Gastroesophageal sphincter (tissue), 4 donors: ENCODE measurements at regions not wholly inside any gene's neighbourhood (a gene's known extent, or its start where the extent isn't known, plus 50 kb on each side); places are given as distances from the start of the nearest gene placed in this dataset.

Experiments
- ATAC-seq: fragments of 150-250 bp; one replicate; pipeline ENCODE4 v1.9.1; 2016; ENCODE audit warnings: mild to moderate bottlenecking, moderate library complexity
- H3K27ac ChIP-seq, 4 donors: fragments of 200-600 bp; sonication (generic) in 3 of 4; 1 replicate in 3 of 4; 2 replicates in 1 of 4; pipeline ENCODE4 v1.5.1; 2016 to 2019
- H3K27me3 ChIP-seq: fragments of 200-600 bp; sonication (generic); one replicate; pipeline ENCODE4 v1.5.1; 2019
- H3K36me3 ChIP-seq, 2 donors: fragments of 200-600 bp; sonication (generic); one replicate each; pipeline ENCODE4 v1.5.1; 2019; ENCODE audit warnings: control low read depth in 1 of 2
- H3K4me1 ChIP-seq, 3 donors: fragments of 200-600 bp; sonication (generic); 1 replicate in 2 of 3; 2 replicates in 1 of 3; pipeline ENCODE4 v1.5.1; 2016 to 2019; ENCODE audit warnings: control low read depth in 2 of 3
- H3K4me3 ChIP-seq, 2 donors: fragments of 200-600 bp; sonication (generic); one replicate each; pipeline ENCODE4 v1.5.1; 2019; ENCODE audit warnings: mild to moderate bottlenecking in 1 of 2, moderate library complexity in 1 of 2
- H3K9me3 ChIP-seq, 3 donors: fragments of 200-600 bp; sonication (generic); one replicate each; pipeline ENCODE4 v1.5.1; 2017 to 2019; ENCODE audit warnings: control low read depth in 2 of 3
- EP300 ChIP-seq: sonication (generic); formaldehyde crosslinking; IDR thresholded peaks from one replicate; pipeline ENCODE4 v1.6.1; 2017; ENCODE audit warnings: antibody characterized with exemption, mild to moderate bottlenecking
- POLR2A ChIP-seq, 2 donors: fragments of 450-650 bp; IDR thresholded peaks; one replicate each; pipeline ENCODE4 v1.6.1; 2017; ENCODE audit warnings: antibody characterized with exemption in 2 of 2, mild to moderate bottlenecking in 2 of 2, moderate library complexity in 1 of 2
- POLR2AphosphoS5 ChIP-seq: sonication (generic); formaldehyde crosslinking; IDR thresholded peaks from one replicate; pipeline ENCODE4 v1.6.1; 2017; ENCODE audit warnings: antibody characterized with exemption
- WGBS, 2 donors: methylation state at CpG; one replicate each; pipeline ENCODE4 v1.1.5; 2018; ENCODE audit warnings: low coverage in 1 of 2; 5-methylcytosine and 5-hydroxymethylcytosine counted together
- small RNA-seq, 4 donors: library from RNA; depleted of rRNA; stranded (forward); fragments of <200 nt; gene quantifications; one replicate each; pipeline ENCODE3, GENCODE V24; 2016
- TF ChIP-seq, protein P1 (sequence below), 4 experiments: fragments of 200-600 bp in 2 of 4; fragments of 450-650 bp in 2 of 4; sonication (generic) in 1 of 4; IDR thresholded peaks; one replicate each; pipeline ENCODE4 v1.5.1; 2017 to 2019; ENCODE audit warnings: antibody characterized with exemption in 4 of 4, mild to moderate bottlenecking in 2 of 4, moderate library complexity in 2 of 4

DNA sequence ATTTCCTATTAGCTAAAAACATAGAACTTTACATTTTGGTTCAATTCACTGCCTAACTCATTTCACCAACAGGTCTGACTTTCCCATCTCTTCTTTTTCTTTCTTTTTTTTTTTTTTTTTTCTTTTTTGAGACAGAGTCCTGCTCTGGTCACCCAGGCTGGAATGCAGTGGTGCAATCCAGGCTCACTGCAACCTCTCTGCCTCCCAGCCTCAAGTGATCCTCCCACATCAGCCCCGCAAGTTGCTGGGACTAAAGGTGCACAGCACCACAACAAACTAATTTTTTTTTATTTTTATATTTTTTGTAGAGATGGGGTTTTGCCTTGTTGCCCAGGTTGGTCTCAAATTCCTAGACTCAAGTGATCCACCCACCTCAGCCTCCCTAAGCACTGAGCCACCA lies 57.8 kb upstream of the HNRNPA3 start:
- H3K36me3 ChIP-seq: no peaks in the 10 kb centered on the region
- H3K9me3 ChIP-seq: no peaks in the 10 kb centered on the region
- no peak overlapping the region for H3K4me3 ChIP-seq
- H3K27me3 ChIP-seq: peaks cover 21% of the 10 kb centered on the region
- no peaks in the 10 kb centered on the region for H3K4me1 ChIP-seq
- no peak overlapping the region for H3K27ac ChIP-seq
- no peak for ATAC-seq
- no peak for TF ChIP-seq POLR2A (IDR thresholded peaks at IDR 0.05)
- TF ChIP-seq, protein P1, sequence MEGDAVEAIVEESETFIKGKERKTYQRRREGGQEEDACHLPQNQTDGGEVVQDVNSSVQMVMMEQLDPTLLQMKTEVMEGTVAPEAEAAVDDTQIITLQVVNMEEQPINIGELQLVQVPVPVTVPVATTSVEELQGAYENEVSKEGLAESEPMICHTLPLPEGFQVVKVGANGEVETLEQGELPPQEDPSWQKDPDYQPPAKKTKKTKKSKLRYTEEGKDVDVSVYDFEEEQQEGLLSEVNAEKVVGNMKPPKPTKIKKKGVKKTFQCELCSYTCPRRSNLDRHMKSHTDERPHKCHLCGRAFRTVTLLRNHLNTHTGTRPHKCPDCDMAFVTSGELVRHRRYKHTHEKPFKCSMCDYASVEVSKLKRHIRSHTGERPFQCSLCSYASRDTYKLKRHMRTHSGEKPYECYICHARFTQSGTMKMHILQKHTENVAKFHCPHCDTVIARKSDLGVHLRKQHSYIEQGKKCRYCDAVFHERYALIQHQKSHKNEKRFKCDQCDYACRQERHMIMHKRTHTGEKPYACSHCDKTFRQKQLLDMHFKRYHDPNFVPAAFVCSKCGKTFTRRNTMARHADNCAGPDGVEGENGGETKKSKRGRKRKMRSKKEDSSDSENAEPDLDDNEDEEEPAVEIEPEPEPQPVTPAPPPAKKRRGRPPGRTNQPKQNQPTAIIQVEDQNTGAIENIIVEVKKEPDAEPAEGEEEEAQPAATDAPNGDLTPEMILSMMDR (IDR thresholded peaks at IDR 0.05): no peak
- no peak for TF ChIP-seq EP300
- TF ChIP-seq POLR2AphosphoS5: no peak
- 86 to 100% methylated on average over 1 of the region's 1 CpG for WGBS, 2 donors

DNA sequence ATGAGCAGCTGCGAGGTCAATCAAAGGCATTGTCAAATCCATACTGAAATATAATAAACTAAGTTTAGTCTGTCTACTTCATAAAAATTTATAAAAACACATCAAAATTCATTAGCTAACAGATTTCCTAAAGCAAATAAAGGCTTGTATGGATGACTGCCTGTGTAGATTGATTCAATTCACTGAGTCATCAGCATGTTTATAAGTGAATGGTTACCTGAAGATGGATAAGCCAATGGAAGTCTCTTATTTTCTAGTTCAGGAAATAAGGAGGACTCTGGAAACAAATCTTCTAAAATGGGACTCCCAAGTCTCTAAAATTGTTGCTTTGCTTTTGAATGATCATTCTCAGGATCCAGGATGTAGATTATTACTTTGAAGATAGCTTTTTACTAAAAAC lies 57.0 kb upstream of the HNRNPA3 start:
- Histone ChIP-seq H3K27ac (no peak overlapping the region), H3K27me3 (peaks cover 13% of the 10 kb centered on the region), H3K4me1 (no peaks in the 10 kb centered on the region), H3K4me3 (no peak overlapping the region), H3K9me3 (no peaks in the 10 kb centered on the region), H3K36me3 (no peaks in the 10 kb centered on the region)
- WGBS, 2 donors: 94 to 100% methylated on average over 1 of the region's 1 CpG
- TF ChIP-seq EP300 (no peak), POLR2AphosphoS5 (no peak), POLR2A (IDR thresholded peaks at IDR 0.05) (no peak)
- TF ChIP-seq, protein P1 (IDR thresholded peaks at IDR 0.05): no peak
- no peak for ATAC-seq

DNA sequence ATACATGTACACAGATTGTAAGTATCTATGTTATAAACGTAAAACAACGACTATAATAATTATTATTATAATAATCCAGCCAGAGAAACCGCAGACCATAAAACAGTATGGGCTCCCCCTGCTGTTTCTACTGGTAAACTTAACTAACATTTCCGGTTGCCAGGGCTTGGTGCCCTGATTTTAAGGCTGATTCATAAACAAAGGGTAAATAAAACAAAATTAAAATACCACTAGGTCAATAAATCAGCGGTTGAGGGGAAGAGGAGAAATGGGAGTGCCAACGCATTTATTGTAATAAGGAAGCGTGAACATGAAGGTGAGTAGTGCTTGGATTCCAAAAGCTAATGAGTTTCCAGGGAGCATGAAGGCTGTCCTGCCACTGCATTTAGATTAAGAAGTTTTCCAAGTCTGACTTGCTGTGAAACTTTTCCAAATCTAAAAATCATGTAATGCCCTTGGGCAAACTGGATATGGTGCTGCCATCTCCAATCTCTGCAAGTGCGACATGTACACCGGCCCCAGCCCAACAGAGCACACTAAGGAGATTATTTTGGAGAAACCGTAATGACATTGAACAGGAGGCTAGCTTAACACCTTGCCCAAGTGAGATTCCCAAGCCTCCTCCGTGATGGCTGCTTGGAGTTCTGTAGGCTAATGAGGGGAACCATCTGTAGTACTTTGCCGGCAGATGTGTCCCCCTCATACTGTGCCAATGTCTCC lies 50.7 kb upstream of the HNRNPA3 start:
- TF ChIP-seq, protein P1 (IDR thresholded peaks at IDR 0.05): peak; percentile 12 to 50 (median 38)
- TF ChIP-seq POLR2AphosphoS5: no peak
- Histone ChIP-seq H3K27ac (no peak overlapping the region), H3K9me3 (no peaks in the 10 kb centered on the region), H3K36me3 (no peaks in the 10 kb centered on the region), H3K4me1 (peaks cover 3 to 30% (median 5%) of the 10 kb centered on the region in 3 donors), H3K27me3 (no peaks in the 10 kb centered on the region), H3K4me3 (no peak overlapping the region)
- WGBS, 2 donors: 23 to 26% methylated on average over 8 to 9 of the region's 12 CpGs
- ATAC-seq: no peak

Small RNAs in the stretch of these regions (small RNA-seq; reads per million reads assigned to genes)
- gene RNA5SP112: 0 reads per million in 4 donors
- gene RNU6-187P: 0 reads per million in 4 donors
- 0 reads per million in 4 donors for gene RNU6ATAC14P
